HG03064 (cell line): ENCODE measurements at regions not wholly inside any gene's neighbourhood (a gene's known extent, or its start where the extent isn't known, plus 50 kb on each side); places are given as distances from the start of the nearest gene placed in this dataset.
"Not testable (repeated sequence)": the region's sequence is repeated elsewhere in the genome, so short reads cannot be mapped to it uniquely, and the experiment has no call there.

Source experiments
- ATAC-seq: cut with Tn5 transposase; IDR thresholded peaks from one replicate; pipeline ENCODE4 v1.9.1; 2021; ENCODE audit warnings: low read depth; ENCODE audit not compliant: unreplicated experiment

- ATAC-seq, result not testable (repeated sequence)
Measured at GRCh38 chr14:34381304-34381703, 80.7 kb downstream of the SPTSSA start.

- no peak for ATAC-seq
Measured at GRCh38 chr14:34380471-34380845, 81.6 kb downstream of the SPTSSA start.

DNA sequence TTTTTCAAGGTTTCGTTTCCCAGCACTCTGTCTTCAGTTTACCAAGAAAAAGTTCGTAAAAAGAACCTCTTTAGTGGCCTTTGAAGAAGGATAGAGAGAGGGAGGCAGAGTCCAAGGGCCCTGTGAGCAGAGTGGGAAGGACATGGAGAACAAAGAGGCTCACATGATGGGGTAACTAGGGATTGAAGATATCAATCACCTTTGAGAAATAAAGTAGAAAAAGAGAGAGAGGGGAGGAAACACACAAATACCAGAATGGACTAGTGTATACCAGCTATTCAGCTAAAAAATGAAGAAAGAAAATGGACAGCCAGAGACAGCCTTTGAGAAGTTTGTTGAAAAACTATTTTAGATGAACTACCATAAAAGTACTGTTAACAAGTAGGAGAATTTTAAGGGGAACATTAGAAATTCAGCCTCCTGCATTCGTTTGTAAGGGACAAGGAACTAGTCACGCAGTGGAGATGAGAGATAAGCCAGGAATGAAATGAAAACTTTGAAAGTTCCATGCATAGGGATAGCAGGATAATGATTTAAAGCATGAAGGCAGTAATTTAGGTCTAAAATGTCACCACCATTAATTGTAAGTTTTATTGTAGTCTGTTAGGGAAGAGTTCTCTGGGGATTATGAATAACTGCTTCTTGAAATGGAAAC lies 82.1 kb downstream of the SPTSSA start:
- ATAC-seq, result no peak

GRCh38 chr14:34376649-34377267 lies 85.3 kb downstream of the SPTSSA start:
- ATAC-seq, result no peak

- no peak for ATAC-seq
Measured at GRCh38 chr14:34374998-34375740, 86.9 kb downstream of the SPTSSA start.

GRCh38 chr14:34373191-34373590 lies 88.8 kb downstream of the SPTSSA start:
- ATAC-seq, result no peak

- ATAC-seq, result no peak
Measured at GRCh38 chr14:34372786-34373185, 89.3 kb downstream of the SPTSSA start.

DNA sequence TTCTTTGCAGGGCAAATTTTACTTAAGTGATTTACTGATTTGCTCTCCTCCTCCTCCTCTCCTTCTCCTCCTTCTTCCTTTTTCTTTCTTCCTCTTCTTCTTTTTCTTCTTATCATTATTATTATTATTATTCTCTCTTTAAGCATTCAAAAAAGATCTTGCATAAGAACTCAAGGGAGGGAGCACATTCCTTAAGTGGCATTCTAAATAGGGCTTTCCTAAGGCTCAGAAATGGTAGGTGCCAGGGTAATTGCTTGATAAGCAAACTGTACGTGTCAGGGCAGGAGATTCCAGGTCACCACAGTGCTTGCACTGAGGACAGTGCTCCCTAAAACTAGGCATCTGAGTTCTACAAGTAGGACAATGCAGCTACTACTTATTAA lies 92.4 kb downstream of the SPTSSA start:
- ATAC-seq, result no peak

- no peak for ATAC-seq
Measured at GRCh38 chr14:34368971-34369647, 92.9 kb downstream of the SPTSSA start.

GRCh38 chr14:34368115-34368970 lies 93.7 kb downstream of the SPTSSA start:
- ATAC-seq, result no peak

GRCh38 chr14:34365309-34365915 lies 96.6 kb downstream of the SPTSSA start:
- no peak for ATAC-seq

GRCh38 chr14:34364201-34364600 lies 97.8 kb downstream of the SPTSSA start:
- no peak for ATAC-seq

DNA sequence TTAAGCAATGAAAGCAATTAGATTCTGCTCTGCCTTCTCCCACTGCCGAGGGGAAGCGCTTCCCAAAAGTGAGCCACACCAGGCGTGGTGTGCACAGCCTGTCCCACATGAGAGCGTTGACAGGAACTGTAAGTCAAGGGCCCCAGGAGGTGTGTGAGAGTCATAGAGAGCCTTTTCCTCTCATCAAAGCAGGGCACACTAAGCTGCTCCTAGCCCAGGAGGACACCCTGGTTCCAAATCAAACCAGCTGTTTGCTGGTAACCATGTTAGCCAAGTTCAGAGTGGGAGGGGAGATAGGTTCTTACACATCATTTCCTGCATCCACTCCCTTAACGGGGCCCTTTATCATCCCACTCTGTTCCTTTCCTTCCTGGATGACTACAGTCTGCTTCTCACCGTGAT lies 98.3 kb downstream of the SPTSSA start:
- ATAC-seq, result no peak

DNA sequence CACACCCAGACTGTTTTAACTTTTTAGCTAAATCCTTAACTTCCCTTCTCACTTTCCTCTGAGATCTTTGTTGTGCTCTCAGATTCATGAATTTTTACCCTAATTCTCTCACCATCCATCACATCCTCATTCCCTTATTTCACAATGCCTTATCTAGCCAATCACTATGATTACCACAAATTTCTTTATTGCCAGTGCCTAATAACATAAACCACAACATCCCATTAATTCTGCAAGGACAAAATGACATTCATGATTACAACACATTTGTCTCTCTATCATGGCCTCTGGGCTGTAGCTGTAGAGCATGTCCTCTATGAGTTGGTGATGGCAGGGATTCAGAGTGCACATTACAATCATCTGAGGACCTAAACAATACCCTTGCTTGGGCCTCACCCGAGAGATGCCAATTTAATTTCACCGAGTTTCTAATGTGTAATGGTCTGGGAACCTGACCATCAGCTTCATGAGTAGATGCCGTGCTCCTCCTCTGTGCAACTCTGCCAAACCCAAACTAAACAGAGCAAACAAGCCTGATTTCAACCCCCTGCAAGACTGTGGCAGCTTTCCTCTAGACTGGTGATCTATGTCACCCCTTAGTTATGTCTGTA lies 99.3 kb downstream of the SPTSSA start:
- no peak for ATAC-seq

DNA sequence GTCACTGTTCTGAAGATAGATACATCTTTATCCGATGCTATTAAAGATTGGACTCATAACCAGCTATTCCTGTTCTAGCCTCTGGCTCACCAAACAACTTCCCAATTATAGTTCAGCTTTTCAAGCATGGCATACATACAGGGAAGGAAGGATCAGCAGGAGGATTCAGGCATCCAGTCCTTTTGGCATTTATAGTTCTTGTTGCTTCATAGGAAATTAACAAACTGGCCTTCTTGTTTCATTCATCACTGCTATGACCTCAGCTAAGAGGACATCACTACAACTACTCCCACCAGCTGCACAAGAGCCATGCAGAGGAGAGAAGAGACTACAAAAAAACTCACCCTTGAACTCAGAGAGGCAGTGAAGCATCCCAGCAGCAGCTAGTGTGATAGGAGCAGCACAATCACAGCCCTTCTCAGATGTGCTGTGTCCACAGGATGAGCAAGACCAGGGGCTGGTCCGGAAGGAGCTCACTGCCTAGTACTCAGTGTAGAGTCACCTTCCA lies 100.5 kb downstream of the SPTSSA start:
- no peak for ATAC-seq

DNA sequence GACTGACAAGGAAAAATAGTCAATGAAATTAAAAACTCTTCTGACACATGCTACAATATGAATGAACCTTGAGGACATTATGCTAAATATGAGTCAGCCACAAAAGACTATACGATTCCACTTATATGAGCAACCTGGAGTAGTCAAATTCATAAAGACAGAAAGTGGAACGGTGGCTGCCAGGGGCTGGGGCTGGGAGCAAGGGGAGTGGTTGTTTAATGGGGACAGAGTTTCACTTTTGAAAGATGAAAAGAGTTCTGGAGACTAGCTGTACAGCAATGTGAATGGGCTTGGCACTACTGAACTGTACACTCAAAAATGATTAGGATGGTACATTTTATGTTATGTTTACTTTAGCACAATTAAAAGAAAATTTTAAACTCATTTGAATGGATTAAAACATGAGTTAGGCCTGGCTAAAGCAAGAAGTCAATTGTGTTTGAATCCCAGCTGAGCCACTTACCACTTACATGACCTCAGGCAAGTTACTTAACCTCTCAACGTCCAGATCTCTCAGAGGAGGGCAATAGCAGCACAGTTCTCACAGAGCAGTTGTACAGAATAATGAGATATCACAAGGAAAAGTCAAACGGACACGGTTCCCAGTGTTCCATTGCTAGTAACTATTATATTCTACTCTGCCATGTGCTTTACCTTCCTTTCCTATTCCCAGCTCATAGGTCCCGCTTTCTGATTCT lies 102.5 kb downstream of the SPTSSA start:
- no peak for ATAC-seq

- no peak for ATAC-seq
Measured at GRCh38 chr14:34356264-34356654, 105.8 kb downstream of the SPTSSA start.

GRCh38 chr14:34355584-34356263 lies 106.3 kb downstream of the SPTSSA start:
- no peak for ATAC-seq
